ENCODE measurements at regions not wholly inside any gene's neighbourhood (a gene's known extent, or its start where the extent isn't known, plus 50 kb on each side); places are given as distances from the start of the nearest gene placed in this dataset.

DNA sequence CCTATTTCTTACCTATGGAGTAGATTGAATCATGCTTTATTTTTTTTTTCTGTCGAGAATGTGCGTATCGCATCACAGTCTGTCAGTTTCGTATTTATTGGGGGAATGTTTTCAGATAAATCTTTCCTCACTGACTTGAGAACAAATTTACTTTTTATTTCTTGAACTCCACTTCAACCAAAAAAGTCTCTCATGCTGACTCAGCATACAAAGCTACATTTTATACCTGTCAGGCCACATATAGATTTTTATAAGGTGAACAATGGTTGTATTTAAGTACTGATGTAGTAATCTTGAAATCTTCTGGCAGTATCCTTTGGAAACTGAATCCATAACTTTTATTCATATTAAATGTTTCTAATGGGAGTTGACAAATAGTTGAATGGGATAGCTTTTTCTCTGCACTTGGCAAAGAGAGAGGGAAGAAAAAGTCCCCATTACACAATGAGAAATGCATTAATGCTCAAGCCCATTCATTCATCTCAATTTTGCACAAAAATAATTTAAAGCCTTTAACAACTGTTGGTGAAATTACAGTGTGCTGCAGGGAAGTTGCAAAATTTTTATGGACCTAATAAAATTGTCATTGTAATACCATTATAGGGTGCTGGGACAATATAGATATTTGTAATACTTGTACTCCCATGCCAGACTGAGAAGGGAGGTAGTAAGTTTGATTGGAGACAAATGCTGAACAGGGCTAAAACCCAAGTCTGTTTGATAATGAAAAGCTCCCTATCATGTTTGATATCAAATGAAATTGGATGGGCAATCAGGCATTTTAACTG lies 367.6 kb downstream of the HLX start:
- TF ChIP-seq POLR2A (IDR thresholded peaks at IDR 0.05) = no peak
- TF ChIP-seq EP300 (IDR thresholded peaks at IDR 0.05) = no peak

Data from upper lobe of left lung (tissue), 4 donors.